Mucosa of descending colon (tissue), 3 donors: ENCODE measurements at regions not wholly inside any gene's neighbourhood (a gene's known extent, or its start where the extent isn't known, plus 50 kb on each side); places are given as distances from the start of the nearest gene placed in this dataset.

Experiments used
- ATAC-seq: fragments of 200-7000 bp; cut with Tn5 transposase; one replicate; pipeline ENCODE4 v1.9.1; 2020; ENCODE audit warnings: mild to moderate bottlenecking, moderate library complexity
- DNase-seq, 3 donors: peaks; one replicate each; pipeline ENCODE4 v3.0.0-alpha.2; 2020
- H3K36me3 ChIP-seq: fragments of 200-600 bp; one replicate; pipeline ENCODE4 v1.8.0; 2021; ENCODE audit warnings: low read depth, mild to moderate bottlenecking
- H3K4me1 ChIP-seq: fragments of 200-600 bp; one replicate; pipeline ENCODE4 v1.8.0; 2021; ENCODE audit warnings: low read depth, mild to moderate bottlenecking
- H3K4me3 ChIP-seq: fragments of 200-600 bp; one replicate; pipeline ENCODE4 v1.8.0; 2021; ENCODE audit warnings: mild to moderate bottlenecking
- H3K9me3 ChIP-seq: fragments of 200-600 bp; one replicate; pipeline ENCODE4 v1.8.0; 2021; ENCODE audit warnings: mild to moderate bottlenecking
- CTCF ChIP-seq: fragments of 200-600 bp; IDR thresholded peaks from one replicate; pipeline ENCODE4 v1.8.0; 2022; ENCODE audit warnings: antibody characterized with exemption, mild to moderate bottlenecking
- intact Hi-C, 2 donors: fragments of 100-400 bp; cut with DNase I in 1 of 2; cut with micrococcal nuclease in 1 of 2; formaldehyde crosslinking; loops; one replicate each; pipeline versions ENCODE4 v1.11.0 to v1.11.1; 2022; cut with DNase I, micrococcal nuclease
- donor health status: DM: no; HTN: no; CAD: no; lungs with moderate emphysema.
- donor health status: DM: no; HTN: no; CAD: no.
- donor health status: DM: no; HTN: yes; CAD: no.

GRCh38 chr9:28758971-28759370 lies 1185.7 kb upstream of the C9orf72 start:
- H3K4me1 ChIP-seq, result no peaks in the 10 kb centered on the region
- intact Hi-C loops, result no loop called here
- TF ChIP-seq CTCF, result no peak

GRCh38 chr9:28762167-28762566 lies 1188.9 kb upstream of the C9orf72 start:
- ATAC-seq (no peak), DNase-seq (no peak)
- no peak overlapping the region for H3K4me3 ChIP-seq
- H3K9me3 ChIP-seq, result no peaks in the 10 kb centered on the region
- no peaks in the 10 kb centered on the region for H3K36me3 ChIP-seq
- intact Hi-C loops, result no loop called here
- H3K4me1 ChIP-seq, result no peaks in the 10 kb centered on the region
- TF ChIP-seq CTCF, result no peak

More at GRCh38 chr9:28758971-28759370, 1185.7 kb upstream of the C9orf72 start:
- no peaks in the 10 kb centered on the region for H3K36me3 ChIP-seq
- H3K9me3 ChIP-seq, result no peaks in the 10 kb centered on the region
- no peak for ATAC-seq
- no peak overlapping the region for H3K4me3 ChIP-seq
- DNase-seq, result no peak

- no peaks in the 10 kb centered on the region for H3K36me3 ChIP-seq
- no peaks in the 10 kb centered on the region for H3K9me3 ChIP-seq
- no peak for ATAC-seq
- H3K4me3 ChIP-seq, result no peak overlapping the region
- H3K4me1 ChIP-seq, result no peaks in the 10 kb centered on the region
- intact Hi-C loops, result no loop called here
- DNase-seq, result no peak
- TF ChIP-seq CTCF, result no peak
Observed at GRCh38 chr9:28764532-28764931, 1191.3 kb upstream of the C9orf72 start.

GRCh38 chr9:28770226-28770625 lies 1196.9 kb upstream of the C9orf72 start:
- no peak for TF ChIP-seq CTCF
- intact Hi-C loops, result no loop called here
- ATAC-seq, result no peak
- DNase-seq, result no peak
- no peaks in the 10 kb centered on the region for H3K4me1 ChIP-seq
- no peaks in the 10 kb centered on the region for H3K36me3 ChIP-seq
- no peak overlapping the region for H3K4me3 ChIP-seq
- H3K9me3 ChIP-seq, result no peaks in the 10 kb centered on the region

GRCh38 chr9:28770827-28771226 lies 1197.5 kb upstream of the C9orf72 start:
- no peaks in the 10 kb centered on the region for H3K36me3 ChIP-seq
- H3K4me1 ChIP-seq, result no peaks in the 10 kb centered on the region
- no peaks in the 10 kb centered on the region for H3K9me3 ChIP-seq
- intact Hi-C loops, result no loop called here
- no peak for DNase-seq
- TF ChIP-seq CTCF, result no peak
- ATAC-seq, result no peak
- no peak overlapping the region for H3K4me3 ChIP-seq
